ENCODE measurements at regions not wholly inside any gene's neighbourhood (a gene's known extent, or its start where the extent isn't known, plus 50 kb on each side); places are given as distances from the start of the nearest gene placed in this dataset.

GRCh38 chr3:163785693-163786092 lies 1292.6 kb downstream of the SI start:
- TF ChIP-seq CTCF (IDR thresholded peaks at IDR 0.05; ENCODE audit: extremely low read depth, insufficient read depth, missing control alignments), result peak; percentile 77
- peak; percentile 7 for DNase-seq (ENCODE audit: low spot score)
- in situ Hi-C loops (cut with MboI; ENCODE audit: low pct_unique_long_range_greater_than_20kb, low sequenced_read_pairs, unreplicated experiment), result no loop called here

- peak; percentile 29 for TF ChIP-seq CTCF (IDR thresholded peaks at IDR 0.05; ENCODE audit: extremely low read depth, insufficient read depth, missing control alignments)
- no peak for DNase-seq (ENCODE audit: low spot score)
- in situ Hi-C loops (cut with MboI; ENCODE audit: low pct_unique_long_range_greater_than_20kb, low sequenced_read_pairs, unreplicated experiment), result no loop called here
These were observed 1298.6 kb downstream of the SI start for GRCh38 chr3:163779396-163780344.

GRCh38 chr3:163776743-163777142 lies 1301.6 kb downstream of the SI start:
- TF ChIP-seq CTCF (IDR thresholded peaks at IDR 0.05; ENCODE audit: extremely low read depth, insufficient read depth, missing control alignments), result no peak
- in situ Hi-C loops (cut with MboI; ENCODE audit: low pct_unique_long_range_greater_than_20kb, low sequenced_read_pairs, unreplicated experiment), result no loop called here
- no peak for DNase-seq (ENCODE audit: low spot score)

- no peak for DNase-seq (ENCODE audit: low spot score)
- in situ Hi-C loops (cut with MboI; ENCODE audit: low pct_unique_long_range_greater_than_20kb, low sequenced_read_pairs, unreplicated experiment), result no loop called here
These were observed 1305.2 kb downstream of the SI start for GRCh38 chr3:163773136-163773535.

GRCh38 chr3:163768048-163768447 lies 1310.2 kb downstream of the SI start:
- in situ Hi-C loops (cut with MboI; ENCODE audit: low pct_unique_long_range_greater_than_20kb, low sequenced_read_pairs, unreplicated experiment), result no loop called here
- TF ChIP-seq CTCF (IDR thresholded peaks at IDR 0.05; ENCODE audit: extremely low read depth, insufficient read depth, missing control alignments), result no peak
- DNase-seq (ENCODE audit: low spot score), result peak; percentile 9

More at GRCh38 chr3:163773136-163773535, 1305.2 kb downstream of the SI start:
- TF ChIP-seq CTCF (IDR thresholded peaks at IDR 0.05; ENCODE audit: extremely low read depth, insufficient read depth, missing control alignments), result no peak

GRCh38 chr3:163766112-163766511 lies 1312.2 kb downstream of the SI start:
- in situ Hi-C loops (cut with MboI; ENCODE audit: low pct_unique_long_range_greater_than_20kb, low sequenced_read_pairs, unreplicated experiment), result no loop called here
- TF ChIP-seq CTCF (IDR thresholded peaks at IDR 0.05; ENCODE audit: extremely low read depth, insufficient read depth, missing control alignments), result no peak

More at GRCh38 chr3:163766112-163766511, 1312.2 kb downstream of the SI start:
- no peak for DNase-seq (ENCODE audit: low spot score)

All from GM13977 (cell line).